Panc1 (cell line): ENCODE measurements at regions not wholly inside any gene's neighbourhood (a gene's known extent, or its start where the extent isn't known, plus 50 kb on each side); places are given as distances from the start of the nearest gene placed in this dataset.

Experiments
- CTCF ChIP-seq: fragments of 450-650 bp; IDR thresholded peaks from 2 replicates; pipeline ENCODE4 v1.5.1; 2017; ENCODE audit warnings: mild to moderate bottlenecking
- POLR2AphosphoS5 ChIP-seq: IDR thresholded peaks from 2 replicates; pipeline ENCODE4 v1.6.1; 2012; ENCODE audit warnings: mild to moderate bottlenecking, low read depth, low read length, moderate library complexity
- REST ChIP-seq, 2 experiments: IDR thresholded peaks; 2 replicates each; pipeline ENCODE4 v1.6.1; 2011 to 2012; ENCODE audit warnings: low read depth in 2 of 2, control low read depth in 1 of 2, low read length in 1 of 2, mild to moderate bottlenecking in 1 of 2, moderate library complexity in 1 of 2; ENCODE audit not compliant: insufficient read depth in 1 of 2
- SIN3A ChIP-seq: IDR thresholded peaks from 2 replicates; pipeline ENCODE4 v1.6.1; 2012; ENCODE audit warnings: low read depth, mild to moderate bottlenecking, low read length, moderate library complexity, borderline replicate concordance; ENCODE audit not compliant: insufficient read depth
- TCF7L2 ChIP-seq: IDR thresholded peaks from 2 replicates; pipeline ENCODE4 v1.6.1; 2011; ENCODE audit warnings: mild to moderate bottlenecking, low read depth, low read length, inconsistent platforms

- no peak for TF ChIP-seq CTCF
- TF ChIP-seq POLR2AphosphoS5: no peak
- no peak for TF ChIP-seq REST (IDR thresholded peaks at IDR 0.05; ENCODE audit: insufficient read depth in 1 of 2, low read depth in 2 of 2, low read length in 1 of 2)
- no peak for TF ChIP-seq SIN3A
- TF ChIP-seq TCF7L2: no peak
Measured at GRCh38 chr7:149608168-149608567, 110.6 kb upstream of the ZNF746 start.
